GM23248 (cell line): ENCODE measurements at regions not wholly inside any gene's neighbourhood (a gene's known extent, or its start where the extent isn't known, plus 50 kb on each side); places are given as distances from the start of the nearest gene placed in this dataset.

Source experiments
- DNase-seq: peaks from one replicate; pipeline ENCODE4 v3.0.0-alpha.2; 2015
- H2AFZ ChIP-seq: fragments of 200-600 bp; sonication (generic); 2 replicates; pipeline ENCODE4 v1.6.1; 2016; ENCODE audit warnings: antibody characterized with exemption
- H3F3A ChIP-seq: fragments of 200-600 bp; sonication (generic); 2 replicates; pipeline ENCODE4 v1.6.1; 2016; ENCODE audit warnings: mild to moderate bottlenecking, antibody characterized with exemption, mixed run types; ENCODE audit not compliant: insufficient read depth
- H3K27ac ChIP-seq: fragments of 200-600 bp; sonication (generic); 2 replicates; pipeline ENCODE4 v1.5.1; 2016; ENCODE audit warnings: mild to moderate bottlenecking
- H3K27me3 ChIP-seq: fragments of 200-600 bp; sonication (generic); replicated peaks from 2 replicates; pipeline ENCODE4 v1.6.1; 2016; ENCODE audit warnings: mild to moderate bottlenecking; ENCODE audit not compliant: insufficient read depth
- H3K36me3 ChIP-seq: fragments of 200-600 bp; sonication (generic); 2 replicates; pipeline ENCODE4 v1.6.1; 2016; ENCODE audit warnings: low read depth, mild to moderate bottlenecking
- H3K4me1 ChIP-seq: fragments of 200-600 bp; sonication (generic); 2 replicates; pipeline ENCODE4 v1.6.1; 2016; ENCODE audit warnings: mild to moderate bottlenecking; ENCODE audit not compliant: insufficient read depth
- H3K4me2 ChIP-seq: fragments of 200-600 bp; sonication (generic); one replicate; pipeline ENCODE4 v1.6.1; 2016; ENCODE audit warnings: mild to moderate bottlenecking; ENCODE audit not compliant: unreplicated experiment
- H3K4me3 ChIP-seq: fragments of 200-600 bp; sonication (generic); 2 replicates; pipeline ENCODE4 v1.5.1; 2016; ENCODE audit warnings: mild to moderate bottlenecking
- H3K79me2 ChIP-seq: fragments of 200-600 bp; sonication (generic); 2 replicates; pipeline ENCODE4 v1.6.1; 2016; ENCODE audit warnings: mild to moderate bottlenecking; ENCODE audit not compliant: insufficient read depth
- H3K9ac ChIP-seq: fragments of 200-600 bp; sonication (generic); 2 replicates; pipeline ENCODE4 v1.6.1; 2016; ENCODE audit warnings: mild to moderate bottlenecking
- H3K9me2 ChIP-seq: fragments of 200-600 bp; sonication (generic); 2 replicates; pipeline ENCODE4 v1.6.1; 2016; ENCODE audit warnings: mixed run types, mild to moderate bottlenecking, moderate library complexity; ENCODE audit not compliant: insufficient read depth
- H3K9me3 ChIP-seq: fragments of 200-600 bp; sonication (generic); one replicate; pipeline ENCODE4 v1.6.1; 2017; ENCODE audit warnings: low read depth
- H4K20me1 ChIP-seq: fragments of 200-600 bp; sonication (generic); 2 replicates; pipeline ENCODE4 v1.6.0; 2016; ENCODE audit not compliant: insufficient read depth
- EZH2 ChIP-seq: fragments of 200-600 bp; sonication (generic); IDR thresholded peaks from 2 replicates; pipeline ENCODE4 v1.6.1; 2018; ENCODE audit warnings: antibody characterized with exemption, mild to moderate bottlenecking; ENCODE audit not compliant: insufficient read depth, poor library complexity, severe bottlenecking
- EZH2phosphoT487 ChIP-seq: fragments of 200-600 bp; sonication (generic); IDR thresholded peaks from 2 replicates; pipeline ENCODE4 v1.6.1; 2018; ENCODE audit warnings: antibody characterized with exemption, moderate library complexity, mild to moderate bottlenecking, low read depth; ENCODE audit not compliant: insufficient read depth
- WGBS, 2 experiments: methylation state at CpG; one replicate each; pipeline ENCODE4 v1.1.6; 2015 to 2017; ENCODE audit warnings: low lambda C conversion rate in 2 of 2, low coverage in 1 of 2; ENCODE audit errors: missing lambda C conversion rate in 2 of 2; 5-methylcytosine and 5-hydroxymethylcytosine counted together
- in situ Hi-C: fragments of 300-500 bp; cut with MboI; formaldehyde crosslinking; loops from 2 replicates; pipeline ENCODE4 v1.15.0; 2020

- H3K4me2 ChIP-seq, result no peak overlapping the region
- peaks cover 60% of the 10 kb centered on the region for H3K27me3 ChIP-seq
- H3K9me3 ChIP-seq, result no peaks in the 10 kb centered on the region
- no peak for TF ChIP-seq EZH2
- TF ChIP-seq EZH2phosphoT487, result no peak
- 39 to 43% methylated on average over 24 to 26 of the region's 26 CpGs for WGBS, 2 experiments
- no peaks in the 10 kb centered on the region for H3K36me3 ChIP-seq
- DNase-seq, result no peak
- H3K4me3 ChIP-seq, result no peak overlapping the region
- in situ Hi-C loops, result no loop called here
- H2AFZ ChIP-seq, result no peak overlapping the region
- H4K20me1 ChIP-seq, result no peaks in the 10 kb centered on the region
- H3K79me2 ChIP-seq, result no peaks in the 10 kb centered on the region
- no peaks in the 10 kb centered on the region for H3F3A ChIP-seq
- H3K9ac ChIP-seq, result no peak overlapping the region
- no peaks in the 10 kb centered on the region for H3K9me2 ChIP-seq
- H3K4me1 ChIP-seq, result no peaks in the 10 kb centered on the region; the same call in 1 of the 2 replicates
- no peak overlapping the region for H3K27ac ChIP-seq
Measured at GRCh38 chr3:127422663-127423375, 135.0 kb upstream of the PRR20G start.

GRCh38 chr3:127421943-127422662, 134.3 kb upstream of the PRR20G start:
- Histone ChIP-seq H3K27ac (no peak overlapping the region), H3K4me3 (no peak overlapping the region), H2AFZ (no peak overlapping the region), H3K27me3 (peaks cover 60% of the 10 kb centered on the region), H3K36me3 (no peaks in the 10 kb centered on the region), H3K9me3 (no peaks in the 10 kb centered on the region), H3K9me2 (no peaks in the 10 kb centered on the region), H3K4me2 (no peak overlapping the region), H3K79me2 (no peaks in the 10 kb centered on the region), H3K9ac (no peak overlapping the region), H3K4me1 (no peaks in the 10 kb centered on the region; the same call in 1 of the 2 replicates), H3F3A (no peaks in the 10 kb centered on the region), H4K20me1 (no peaks in the 10 kb centered on the region)
- no peak for DNase-seq
- in situ Hi-C loops, result no loop called here
- 54 to 56% methylated on average over 10 of the region's 10 CpGs for WGBS, 2 experiments
- TF ChIP-seq EZH2phosphoT487 (no peak), EZH2 (no peak)

- Histone ChIP-seq H3K27ac (no peak overlapping the region), H3K9me3 (no peaks in the 10 kb centered on the region), H3K36me3 (no peaks in the 10 kb centered on the region), H3K4me2 (no peak overlapping the region), H3K4me1 (no peaks in the 10 kb centered on the region; the same call in 1 of the 2 replicates), H3K9me2 (no peaks in the 10 kb centered on the region), H4K20me1 (no peaks in the 10 kb centered on the region), H3K4me3 (no peak overlapping the region), H3K9ac (no peak overlapping the region), H3K27me3 (peaks cover 61% of the 10 kb centered on the region), H3K79me2 (no peaks in the 10 kb centered on the region), H3F3A (no peaks in the 10 kb centered on the region), H2AFZ (no peak overlapping the region)
- TF ChIP-seq EZH2phosphoT487 (no peak), EZH2 (no peak)
- 16 to 24% methylated on average over 7 of the region's 7 CpGs for WGBS, 2 experiments
- in situ Hi-C loops, result no loop called here
- DNase-seq, result no peak
Measured at GRCh38 chr3:127420829-127421228, 133.0 kb upstream of the PRR20G start.

GRCh38 chr3:127419641-127420553, 132.1 kb upstream of the PRR20G start:
- TF ChIP-seq EZH2phosphoT487 (no peak), EZH2 (no peak)
- H3K4me3 ChIP-seq, result no peak overlapping the region
- H3K4me1 ChIP-seq, result no peaks in the 10 kb centered on the region; the same call in 1 of the 2 replicates
- H3K27ac ChIP-seq, result no peak overlapping the region
- no peak overlapping the region for H3K9ac ChIP-seq
- no peaks in the 10 kb centered on the region for H3K36me3 ChIP-seq
- no peaks in the 10 kb centered on the region for H3F3A ChIP-seq
- DNase-seq, result no peak
- no peaks in the 10 kb centered on the region for H3K79me2 ChIP-seq
- no peak overlapping the region for H3K4me2 ChIP-seq
- H4K20me1 ChIP-seq, result no peaks in the 10 kb centered on the region
- H2AFZ ChIP-seq, result no peak overlapping the region
- WGBS, 2 experiments, result 58 to 60% methylated on average over 12 of the region's 12 CpGs
- H3K9me2 ChIP-seq, result no peaks in the 10 kb centered on the region
- no peaks in the 10 kb centered on the region for H3K9me3 ChIP-seq
- in situ Hi-C loops, result no loop called here
- H3K27me3 ChIP-seq, result peaks cover 65% of the 10 kb centered on the region
